HG03575 (cell line): ENCODE measurements at regions not wholly inside any gene's neighbourhood (a gene's known extent, or its start where the extent isn't known, plus 50 kb on each side); places are given as distances from the start of the nearest gene placed in this dataset.
A peak's percentile ranks its signal among the peaks of the same experiment; 100 is the strongest.

Experiments
- ATAC-seq: cut with Tn5 transposase; IDR thresholded peaks from one replicate; pipeline ENCODE4 v1.9.1; 2021; ENCODE audit not compliant: unreplicated experiment, insufficient number of reproducible peaks, low FRiP score; ENCODE audit errors: extremely low read depth

GRCh38 chr6:87828044-87828443, 126.0 kb upstream of the AKIRIN2 start:
- no peak for ATAC-seq

DNA sequence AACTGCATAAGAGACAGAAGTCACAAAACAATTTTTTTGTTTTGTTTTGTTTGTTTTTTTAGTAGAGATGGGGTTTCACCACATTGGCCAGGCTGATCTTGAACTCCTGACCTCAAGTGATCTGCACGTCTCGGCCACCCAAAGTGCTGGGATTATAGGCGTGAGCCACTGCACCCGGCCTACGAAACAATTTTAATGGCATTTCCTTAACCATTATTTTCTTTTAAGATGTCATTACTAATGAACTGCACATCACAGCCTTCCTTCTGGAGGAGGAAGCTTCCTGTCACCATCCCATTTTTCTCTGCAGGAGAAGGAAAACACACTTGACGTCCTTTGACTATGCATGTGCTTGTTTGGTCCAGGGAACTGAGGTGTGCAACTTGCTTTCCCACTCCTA, 125.3 kb upstream of the AKIRIN2 start:
- no peak for ATAC-seq

DNA sequence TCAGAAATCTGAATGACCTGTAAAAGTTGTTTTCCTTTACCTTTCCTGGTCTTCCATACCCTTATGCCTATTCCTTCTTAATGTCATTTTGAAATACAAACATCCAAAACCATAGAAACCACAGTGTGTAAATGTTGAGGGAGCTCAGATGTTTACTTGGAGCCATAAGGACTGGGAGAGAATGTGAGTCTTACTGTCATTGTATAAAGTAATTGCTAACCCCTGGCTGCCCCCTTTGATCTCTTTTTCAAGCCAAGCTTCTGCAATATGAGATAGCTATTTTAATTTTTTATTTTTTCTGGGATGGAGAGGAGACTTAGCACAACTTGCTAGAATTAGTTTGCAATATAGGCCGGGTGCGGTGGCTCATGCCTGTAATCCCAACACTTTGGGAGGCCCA, 124.4 kb upstream of the AKIRIN2 start:
- no peak for ATAC-seq

- ATAC-seq: no peak
Observed at GRCh38 chr6:87825821-87826221, 123.8 kb upstream of the AKIRIN2 start.

DNA sequence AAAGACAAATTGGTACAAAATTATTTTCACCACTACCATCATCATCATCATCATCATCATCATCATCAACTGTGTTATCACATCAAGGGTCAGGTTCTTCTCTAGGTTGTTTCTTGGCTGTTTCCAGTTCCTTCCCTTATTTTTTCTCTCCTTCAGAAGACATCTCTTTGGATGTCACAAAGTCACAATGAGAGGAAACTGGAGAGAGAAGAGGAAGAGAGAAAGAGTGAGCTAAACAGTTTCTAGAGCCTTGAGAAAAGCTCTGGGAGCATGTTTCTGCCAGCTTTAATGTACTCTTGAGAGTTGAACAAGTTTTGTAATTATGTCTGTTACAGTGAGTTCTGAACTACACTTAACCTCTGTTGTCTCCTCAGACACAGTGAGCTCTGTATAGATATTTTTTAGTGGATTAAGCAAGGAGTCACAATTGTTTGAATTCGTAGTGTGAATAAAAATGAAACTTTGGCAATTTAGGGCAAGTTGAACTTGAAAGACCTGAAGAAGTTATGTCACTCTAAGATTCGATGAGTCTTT, 123.0 kb upstream of the AKIRIN2 start:
- no peak for ATAC-seq

GRCh38 chr6:87822011-87822410, 120.0 kb upstream of the AKIRIN2 start:
- ATAC-seq: no peak

- no peak for ATAC-seq
Observed at GRCh38 chr6:87820343-87820984, 118.4 kb upstream of the AKIRIN2 start.

DNA sequence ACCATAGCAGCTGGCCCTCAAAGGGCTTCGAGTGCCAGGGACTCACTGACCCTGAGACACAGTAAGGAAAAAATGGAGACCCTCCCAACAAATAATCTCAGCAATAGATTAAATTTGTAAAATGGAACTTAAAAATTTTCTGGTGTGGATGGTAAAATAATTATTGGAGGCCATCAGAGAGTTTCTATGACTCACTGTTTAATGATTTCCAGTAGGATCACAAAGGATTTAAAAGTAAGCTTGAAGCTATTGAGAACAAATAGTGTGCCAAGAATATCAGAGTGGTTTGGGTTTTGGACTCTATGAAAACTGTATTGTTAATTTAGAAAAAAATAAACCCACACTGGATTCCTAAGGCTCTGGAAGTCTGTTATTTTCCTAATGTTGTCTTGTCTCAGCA, 115.2 kb upstream of the AKIRIN2 start:
- ATAC-seq: no peak

- no peak for ATAC-seq
Observed at GRCh38 chr6:87815449-87815848, 113.4 kb upstream of the AKIRIN2 start.

DNA sequence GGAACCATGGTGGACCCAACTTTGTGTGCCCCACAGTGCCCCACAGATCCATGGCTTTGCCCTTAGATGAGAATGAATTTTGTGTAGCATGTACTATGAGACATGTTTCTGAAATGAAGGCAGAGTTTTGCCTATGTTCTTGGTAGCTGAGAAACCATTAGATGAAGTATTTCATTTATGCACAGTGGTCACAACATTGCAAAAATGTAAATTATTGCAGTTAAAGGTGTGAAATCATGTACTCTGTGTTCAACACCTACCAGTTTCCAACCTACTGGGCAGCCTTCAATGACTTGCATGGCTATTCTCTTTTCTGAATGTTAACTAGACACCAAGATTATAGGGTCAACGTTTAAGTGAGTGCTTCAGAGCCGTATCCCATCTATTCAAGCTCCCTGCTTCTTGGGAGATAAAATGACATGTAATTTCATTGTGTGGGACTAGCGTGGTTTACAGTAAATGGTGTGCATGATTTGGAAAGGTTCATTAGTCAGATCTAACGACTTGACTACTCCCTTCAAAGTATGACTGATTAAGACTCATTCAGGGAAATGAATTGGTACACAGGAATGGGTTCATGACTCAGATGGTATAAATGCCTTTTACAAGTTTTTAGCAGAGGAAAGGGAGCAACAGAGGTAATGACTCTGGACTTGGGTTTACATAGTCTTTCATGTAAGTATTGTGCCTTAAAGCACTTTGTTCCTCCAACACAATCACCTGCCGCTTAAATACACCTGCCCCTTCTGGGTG, 106.1 kb upstream of the AKIRIN2 start:
- no peak for ATAC-seq

DNA sequence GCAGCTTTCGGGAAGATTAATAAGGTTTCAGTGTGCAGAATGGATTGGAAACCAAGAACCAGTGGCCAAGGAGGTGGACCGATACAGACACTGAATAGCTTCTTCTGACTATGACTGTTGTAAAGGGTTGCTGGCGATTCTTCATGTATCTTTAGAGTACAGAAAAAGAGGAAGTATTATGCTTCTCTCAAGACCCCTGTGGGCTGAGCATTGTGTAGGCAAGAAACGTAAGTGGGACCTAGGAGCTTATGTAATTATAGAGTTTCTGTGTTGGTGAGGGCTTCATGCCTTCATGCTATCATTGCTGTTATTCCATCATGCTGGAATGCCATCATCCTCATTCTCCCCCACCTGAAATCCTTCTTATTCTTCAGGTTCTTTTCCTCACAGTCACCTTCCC, 105.4 kb upstream of the AKIRIN2 start:
- ATAC-seq: peak; percentile 53

GRCh38 chr6:87806635-87807034, 104.6 kb upstream of the AKIRIN2 start:
- ATAC-seq: no peak

GRCh38 chr6:87806099-87806498, 104.1 kb upstream of the AKIRIN2 start:
- ATAC-seq: no peak

DNA sequence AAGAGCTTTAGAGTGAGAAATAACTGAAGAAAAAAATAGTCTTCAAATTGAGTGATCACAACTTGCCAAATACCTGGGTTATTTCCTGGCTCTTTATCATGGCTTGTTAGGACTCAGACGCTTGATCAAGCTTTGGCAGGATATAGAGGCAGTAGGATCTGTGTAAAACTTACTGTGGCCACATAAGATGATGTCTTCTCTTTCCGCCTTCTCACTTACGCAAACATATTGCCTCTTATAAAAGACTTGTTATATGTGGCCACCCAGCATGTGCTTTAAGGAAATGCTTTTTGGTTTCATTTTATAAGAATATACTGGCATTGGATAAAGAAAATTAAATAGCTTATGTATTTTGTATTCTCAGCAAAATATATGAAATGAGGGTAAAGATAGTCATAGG, 101.8 kb upstream of the AKIRIN2 start:
- no peak for ATAC-seq

GRCh38 chr6:87799651-87800050, 97.6 kb upstream of the AKIRIN2 start:
- no peak for ATAC-seq

DNA sequence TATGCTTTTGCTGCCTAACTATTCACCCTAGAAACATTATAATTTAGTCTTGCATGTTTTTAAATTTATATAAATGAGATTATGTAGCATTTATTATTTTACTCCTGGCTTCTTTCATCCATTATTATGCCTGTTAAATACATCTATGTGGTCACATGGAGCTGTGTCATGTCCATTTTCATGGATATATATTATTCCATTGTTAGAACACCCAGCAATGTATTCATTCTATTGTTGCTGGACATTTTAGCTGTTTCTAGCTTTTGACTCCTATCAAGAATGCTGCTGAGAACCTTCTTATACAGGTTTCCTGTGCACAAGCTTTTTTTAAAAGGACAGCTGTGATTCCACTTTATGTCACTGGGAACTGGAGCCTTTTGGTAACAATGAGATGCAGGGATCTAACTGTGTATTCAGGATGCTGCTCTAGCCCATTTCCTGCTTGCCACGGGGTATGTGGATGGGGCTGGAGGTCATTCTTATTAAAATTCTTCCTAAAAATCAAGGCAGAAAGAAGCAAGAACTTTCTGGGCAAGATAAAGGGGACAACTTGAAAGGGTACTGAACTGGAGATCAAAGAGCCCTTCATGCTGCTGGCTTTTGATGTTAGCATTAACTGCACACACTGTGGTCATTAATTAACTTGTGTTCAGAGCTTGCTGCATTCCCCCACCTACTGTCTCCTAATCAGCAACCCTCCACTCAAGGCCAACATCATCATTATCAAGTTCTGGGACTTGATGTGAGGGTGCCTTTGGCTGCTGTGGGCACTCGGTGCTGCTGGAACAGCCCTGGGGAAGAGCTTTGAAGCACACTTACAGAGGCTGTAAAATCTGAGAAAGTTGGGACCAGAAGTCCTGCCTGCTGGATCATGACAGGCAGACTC, 96.6 kb upstream of the AKIRIN2 start:
- ATAC-seq: no peak

DNA sequence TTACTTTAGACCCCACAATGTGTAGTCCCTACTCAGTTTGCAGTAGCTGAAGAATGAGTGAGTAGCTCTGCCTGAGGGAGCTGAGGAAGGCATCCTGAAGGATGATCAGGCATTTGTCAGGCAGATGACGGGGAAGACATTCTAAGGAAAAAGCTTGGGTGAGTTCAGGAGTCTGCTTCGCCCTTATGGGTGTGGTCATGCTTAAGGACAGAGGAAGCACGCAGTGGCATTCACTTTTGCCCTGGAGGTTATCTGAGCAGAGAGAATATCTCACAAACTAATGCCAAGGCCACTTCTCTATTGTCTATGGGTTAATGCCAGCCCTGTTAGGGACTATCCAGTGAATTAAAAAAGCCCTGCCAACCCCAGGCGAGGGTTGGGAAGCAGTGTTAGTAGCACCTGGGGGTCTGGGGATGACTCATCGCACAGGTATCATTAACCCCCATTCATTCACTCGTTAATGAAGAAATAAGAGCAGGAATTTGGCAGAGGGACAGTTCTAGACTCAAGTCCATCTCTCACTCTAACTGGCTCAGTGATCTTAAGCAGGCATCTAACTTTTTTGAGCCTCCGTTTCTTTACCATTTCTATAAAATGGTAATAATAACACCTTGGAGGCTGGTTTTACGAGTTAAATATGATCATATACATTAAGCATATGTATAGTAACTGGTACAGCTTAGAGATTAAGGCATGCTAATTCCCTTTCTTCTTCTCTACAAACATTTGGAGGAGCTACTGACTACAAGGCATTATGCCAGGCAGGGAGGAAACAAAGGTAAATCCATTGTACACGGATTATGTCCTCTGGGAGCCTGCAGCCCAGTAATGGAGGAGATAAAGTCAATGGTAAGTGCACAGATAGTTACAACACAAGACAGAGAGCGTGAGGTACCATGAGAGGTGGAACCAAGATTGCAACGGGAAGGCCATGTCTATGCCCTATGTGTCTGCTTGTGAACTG, 93.2 kb upstream of the AKIRIN2 start:
- no peak for ATAC-seq

- no peak for ATAC-seq
Observed at GRCh38 chr6:87793315-87793714, 91.3 kb upstream of the AKIRIN2 start.

GRCh38 chr6:87791982-87792381, 89.9 kb upstream of the AKIRIN2 start:
- ATAC-seq: no peak
